ENCODE measurements at regions not wholly inside any gene's neighbourhood (a gene's known extent, or its start where the extent isn't known, plus 50 kb on each side); places are given as distances from the start of the nearest gene placed in this dataset.
A peak's percentile ranks its signal among the peaks of the same experiment; 100 is the strongest.

DNA sequence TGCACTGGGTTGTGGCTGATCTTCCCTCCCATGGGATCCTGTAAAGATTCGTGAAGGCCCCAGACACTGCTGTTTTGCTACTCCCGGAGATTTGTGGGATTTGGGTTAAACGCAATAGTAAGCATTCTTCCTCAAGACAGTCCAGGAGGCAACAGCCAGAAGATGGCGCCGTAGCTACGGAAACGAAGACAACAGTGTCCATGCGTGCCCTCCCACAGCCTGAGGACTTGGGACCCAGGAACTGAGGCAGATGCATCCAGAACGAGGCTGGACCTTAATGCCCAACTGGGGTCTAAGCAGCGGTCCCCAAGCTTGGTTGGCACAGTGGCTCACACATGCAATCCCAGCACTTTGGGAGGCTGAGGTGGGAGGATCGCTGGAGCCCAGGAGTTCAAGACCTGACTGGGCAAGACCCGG lies 57.6 kb upstream of the ZNF507 start (continued):
- peak; percentile 95 for TF ChIP-seq CTCF (CRISPR knock-in tag; IDR thresholded peaks at IDR 0.05)
- no peak for TF ChIP-seq KAT7 (CRISPR knock-in tag; IDR thresholded peaks at IDR 0.05; ENCODE audit: borderline replicate concordance)
- TF ChIP-seq, protein P1, sequence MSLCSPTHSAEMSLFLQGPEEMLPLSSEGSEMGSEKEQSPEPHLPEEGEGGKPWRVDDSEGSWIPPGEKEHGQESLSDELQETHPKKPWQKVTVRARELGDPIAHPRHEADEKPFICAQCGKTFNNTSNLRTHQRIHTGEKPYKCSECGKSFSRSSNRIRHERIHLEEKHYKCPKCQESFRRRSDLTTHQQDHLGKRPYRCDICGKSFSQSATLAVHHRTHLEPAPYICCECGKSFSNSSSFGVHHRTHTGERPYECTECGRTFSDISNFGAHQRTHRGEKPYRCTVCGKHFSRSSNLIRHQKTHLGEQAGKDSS (CRISPR knock-in tag; IDR thresholded peaks at IDR 0.05; ENCODE audit: borderline replicate concordance, low read depth), result 0 out of 2 replicates have a peak, but pooled peaks have one; percentile 40
- TF ChIP-seq, protein P2, sequence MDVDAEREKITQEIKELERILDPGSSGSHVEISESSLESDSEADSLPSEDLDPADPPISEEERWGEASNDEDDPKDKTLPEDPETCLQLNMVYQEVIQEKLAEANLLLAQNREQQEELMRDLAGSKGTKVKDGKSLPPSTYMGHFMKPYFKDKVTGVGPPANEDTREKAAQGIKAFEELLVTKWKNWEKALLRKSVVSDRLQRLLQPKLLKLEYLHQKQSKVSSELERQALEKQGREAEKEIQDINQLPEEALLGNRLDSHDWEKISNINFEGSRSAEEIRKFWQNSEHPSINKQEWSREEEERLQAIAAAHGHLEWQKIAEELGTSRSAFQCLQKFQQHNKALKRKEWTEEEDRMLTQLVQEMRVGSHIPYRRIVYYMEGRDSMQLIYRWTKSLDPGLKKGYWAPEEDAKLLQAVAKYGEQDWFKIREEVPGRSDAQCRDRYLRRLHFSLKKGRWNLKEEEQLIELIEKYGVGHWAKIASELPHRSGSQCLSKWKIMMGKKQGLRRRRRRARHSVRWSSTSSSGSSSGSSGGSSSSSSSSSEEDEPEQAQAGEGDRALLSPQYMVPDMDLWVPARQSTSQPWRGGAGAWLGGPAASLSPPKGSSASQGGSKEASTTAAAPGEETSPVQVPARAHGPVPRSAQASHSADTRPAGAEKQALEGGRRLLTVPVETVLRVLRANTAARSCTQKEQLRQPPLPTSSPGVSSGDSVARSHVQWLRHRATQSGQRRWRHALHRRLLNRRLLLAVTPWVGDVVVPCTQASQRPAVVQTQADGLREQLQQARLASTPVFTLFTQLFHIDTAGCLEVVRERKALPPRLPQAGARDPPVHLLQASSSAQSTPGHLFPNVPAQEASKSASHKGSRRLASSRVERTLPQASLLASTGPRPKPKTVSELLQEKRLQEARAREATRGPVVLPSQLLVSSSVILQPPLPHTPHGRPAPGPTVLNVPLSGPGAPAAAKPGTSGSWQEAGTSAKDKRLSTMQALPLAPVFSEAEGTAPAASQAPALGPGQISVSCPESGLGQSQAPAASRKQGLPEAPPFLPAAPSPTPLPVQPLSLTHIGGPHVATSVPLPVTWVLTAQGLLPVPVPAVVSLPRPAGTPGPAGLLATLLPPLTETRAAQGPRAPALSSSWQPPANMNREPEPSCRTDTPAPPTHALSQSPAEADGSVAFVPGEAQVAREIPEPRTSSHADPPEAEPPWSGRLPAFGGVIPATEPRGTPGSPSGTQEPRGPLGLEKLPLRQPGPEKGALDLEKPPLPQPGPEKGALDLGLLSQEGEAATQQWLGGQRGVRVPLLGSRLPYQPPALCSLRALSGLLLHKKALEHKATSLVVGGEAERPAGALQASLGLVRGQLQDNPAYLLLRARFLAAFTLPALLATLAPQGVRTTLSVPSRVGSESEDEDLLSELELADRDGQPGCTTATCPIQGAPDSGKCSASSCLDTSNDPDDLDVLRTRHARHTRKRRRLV (CRISPR knock-in tag; IDR thresholded peaks at IDR 0.05), result no peak
- TF ChIP-seq TEAD3 (CRISPR knock-in tag; optimal IDR thresholded peaks at IDR 0.05; ENCODE audit: borderline replicate concordance), result peak; percentile 29
- no peak for TF ChIP-seq CHD2 (IDR thresholded peaks at IDR 0.05; ENCODE audit: low read depth, low read length)
- TF ChIP-seq, protein P3, sequence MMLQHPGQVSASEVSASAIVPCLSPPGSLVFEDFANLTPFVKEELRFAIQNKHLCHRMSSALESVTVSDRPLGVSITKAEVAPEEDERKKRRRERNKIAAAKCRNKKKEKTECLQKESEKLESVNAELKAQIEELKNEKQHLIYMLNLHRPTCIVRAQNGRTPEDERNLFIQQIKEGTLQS (CRISPR knock-in tag; IDR thresholded peaks at IDR 0.05), result no peak
- no peak for TF ChIP-seq SCMH1 (CRISPR knock-in tag; IDR thresholded peaks at IDR 0.05; ENCODE audit: borderline replicate concordance)
- TF ChIP-seq SPEN (CRISPR knock-in tag; IDR thresholded peaks at IDR 0.05; ENCODE audit: low read depth), result 0 out of 2 replicates have a peak, but pooled peaks have one; percentile 22
- TF ChIP-seq MAZ (IDR thresholded peaks at IDR 0.05; ENCODE audit: borderline replicate concordance, low read depth, low read length), result no peak
- TF ChIP-seq MAZ (CRISPR knock-in tag; IDR thresholded peaks at IDR 0.05; ENCODE audit: low read depth), result no peak
- TF ChIP-seq GATAD1 (CRISPR knock-in tag; IDR thresholded peaks at IDR 0.05), result no peak
- TF ChIP-seq, protein P4, sequence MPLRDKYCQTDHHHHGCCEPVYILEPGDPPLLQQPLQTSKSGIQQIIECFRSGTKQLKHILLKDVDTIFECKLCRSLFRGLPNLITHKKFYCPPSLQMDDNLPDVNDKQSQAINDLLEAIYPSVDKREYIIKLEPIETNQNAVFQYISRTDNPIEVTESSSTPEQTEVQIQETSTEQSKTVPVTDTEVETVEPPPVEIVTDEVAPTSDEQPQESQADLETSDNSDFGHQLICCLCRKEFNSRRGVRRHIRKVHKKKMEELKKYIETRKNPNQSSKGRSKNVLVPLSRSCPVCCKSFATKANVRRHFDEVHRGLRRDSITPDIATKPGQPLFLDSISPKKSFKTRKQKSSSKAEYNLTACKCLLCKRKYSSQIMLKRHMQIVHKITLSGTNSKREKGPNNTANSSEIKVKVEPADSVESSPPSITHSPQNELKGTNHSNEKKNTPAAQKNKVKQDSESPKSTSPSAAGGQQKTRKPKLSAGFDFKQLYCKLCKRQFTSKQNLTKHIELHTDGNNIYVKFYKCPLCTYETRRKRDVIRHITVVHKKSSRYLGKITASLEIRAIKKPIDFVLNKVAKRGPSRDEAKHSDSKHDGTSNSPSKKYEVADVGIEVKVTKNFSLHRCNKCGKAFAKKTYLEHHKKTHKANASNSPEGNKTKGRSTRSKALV (CRISPR knock-in tag; IDR thresholded peaks at IDR 0.05), result no peak
- peak; percentile 38; the same call in 1 of the 2 replicates for TF ChIP-seq HNF4A (CRISPR knock-in tag; IDR thresholded peaks at IDR 0.05)
- TF ChIP-seq ZNF878 (CRISPR knock-in tag; IDR thresholded peaks at IDR 0.05), result no peak
- TF ChIP-seq ZNF501 (CRISPR knock-in tag; IDR thresholded peaks at IDR 0.05), result 0 out of 2 replicates have a peak, but pooled peaks have one; percentile 39
- no peak for TF ChIP-seq ZNF431 (CRISPR knock-in tag; IDR thresholded peaks at IDR 0.05; ENCODE audit: borderline replicate concordance, low read depth)
- 0 out of 2 replicates have a peak, but pooled peaks have one; percentile 16 for TF ChIP-seq GATAD2A (CRISPR knock-in tag; IDR thresholded peaks at IDR 0.05)

Data from HepG2 (cell line).